ENCODE measurements at regions not wholly inside any gene's neighbourhood (a gene's known extent, or its start where the extent isn't known, plus 50 kb on each side); places are given as distances from the start of the nearest gene placed in this dataset.

DNA sequence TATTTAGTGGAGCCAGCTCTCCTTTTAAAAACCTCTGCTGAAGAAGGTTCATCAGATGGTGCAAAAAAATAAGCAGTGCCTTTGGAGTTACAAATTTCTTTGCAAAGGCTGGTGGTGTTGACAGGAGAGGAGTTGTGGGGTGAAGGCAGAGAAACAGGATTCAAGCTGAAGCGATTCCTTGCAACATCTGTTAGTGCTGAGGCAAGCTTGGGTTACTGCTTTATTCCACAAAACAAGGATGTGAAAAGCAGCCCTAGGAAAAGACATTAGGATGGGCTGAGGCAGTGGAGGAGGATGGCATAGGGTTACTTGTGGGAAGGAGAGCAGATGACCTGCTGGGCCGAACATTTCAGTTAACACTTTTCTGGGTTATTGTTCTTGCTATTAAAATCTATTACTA, 390.7 kb downstream of the DLEU7 start:
- Histone ChIP-seq H3K4me3 (no peak overlapping the region), H3K4me1 (peaks cover 9% of the 10 kb centered on the region), H3K36me3 (replicated peaks in 1 of 2; ENCODE audit: insufficient read depth in 1 of 2, low read depth in 2 of 2) (no peaks in the 10 kb centered on the region), H3K27me3 (no peaks in the 10 kb centered on the region), H3K9me3 (no peaks in the 10 kb centered on the region), H3K27ac (no peak overlapping the region)
- WGBS, 2 donors, result 63 to 69% methylated on average over 2 of the region's 2 CpGs
- DNase-seq (no peak), ATAC-seq (no peak)
- TF ChIP-seq, protein P1, sequence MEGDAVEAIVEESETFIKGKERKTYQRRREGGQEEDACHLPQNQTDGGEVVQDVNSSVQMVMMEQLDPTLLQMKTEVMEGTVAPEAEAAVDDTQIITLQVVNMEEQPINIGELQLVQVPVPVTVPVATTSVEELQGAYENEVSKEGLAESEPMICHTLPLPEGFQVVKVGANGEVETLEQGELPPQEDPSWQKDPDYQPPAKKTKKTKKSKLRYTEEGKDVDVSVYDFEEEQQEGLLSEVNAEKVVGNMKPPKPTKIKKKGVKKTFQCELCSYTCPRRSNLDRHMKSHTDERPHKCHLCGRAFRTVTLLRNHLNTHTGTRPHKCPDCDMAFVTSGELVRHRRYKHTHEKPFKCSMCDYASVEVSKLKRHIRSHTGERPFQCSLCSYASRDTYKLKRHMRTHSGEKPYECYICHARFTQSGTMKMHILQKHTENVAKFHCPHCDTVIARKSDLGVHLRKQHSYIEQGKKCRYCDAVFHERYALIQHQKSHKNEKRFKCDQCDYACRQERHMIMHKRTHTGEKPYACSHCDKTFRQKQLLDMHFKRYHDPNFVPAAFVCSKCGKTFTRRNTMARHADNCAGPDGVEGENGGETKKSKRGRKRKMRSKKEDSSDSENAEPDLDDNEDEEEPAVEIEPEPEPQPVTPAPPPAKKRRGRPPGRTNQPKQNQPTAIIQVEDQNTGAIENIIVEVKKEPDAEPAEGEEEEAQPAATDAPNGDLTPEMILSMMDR (IDR thresholded peaks at IDR 0.05), result no peak
- TF ChIP-seq POLR2A (IDR thresholded peaks at IDR 0.05), result no peak
- intact Hi-C loops (cut with DNase I), result no loop called here

DNA sequence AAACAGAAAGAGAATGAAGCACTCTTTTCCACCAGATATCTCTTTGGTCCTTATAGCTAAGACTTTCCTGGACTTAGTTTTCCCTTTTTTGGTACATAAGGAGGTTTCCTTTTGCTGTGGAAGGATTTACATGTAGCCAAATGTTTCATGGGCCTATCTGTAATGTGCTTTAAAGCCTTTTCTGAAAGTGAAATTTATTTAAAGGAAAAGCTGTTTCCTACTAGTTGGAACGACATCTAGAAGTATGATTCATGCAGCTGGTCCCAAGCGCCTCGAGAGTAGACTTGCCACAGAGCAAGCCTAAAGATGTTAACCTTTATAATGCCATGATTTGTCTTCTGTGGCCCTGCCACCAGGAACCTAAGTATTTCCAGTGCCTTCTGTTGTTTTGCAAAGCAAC, 390.3 kb downstream of the DLEU7 start:
- no peak for ATAC-seq
- no peak for DNase-seq
- 61 to 66% methylated on average over 3 of the region's 3 CpGs for WGBS, 2 donors
- no peaks in the 10 kb centered on the region for H3K36me3 ChIP-seq (replicated peaks in 1 of 2; ENCODE audit: insufficient read depth in 1 of 2, low read depth in 2 of 2)
- no peaks in the 10 kb centered on the region for H3K27me3 ChIP-seq
- H3K9me3 ChIP-seq, result no peaks in the 10 kb centered on the region
- TF ChIP-seq POLR2A (IDR thresholded peaks at IDR 0.05), result no peak
- TF ChIP-seq, protein P1 (IDR thresholded peaks at IDR 0.05), result no peak
- peaks cover 9% of the 10 kb centered on the region for H3K4me1 ChIP-seq
- H3K27ac ChIP-seq, result no peak overlapping the region
- no peak overlapping the region for H3K4me3 ChIP-seq
- intact Hi-C loops (cut with DNase I), result no loop called here

DNA sequence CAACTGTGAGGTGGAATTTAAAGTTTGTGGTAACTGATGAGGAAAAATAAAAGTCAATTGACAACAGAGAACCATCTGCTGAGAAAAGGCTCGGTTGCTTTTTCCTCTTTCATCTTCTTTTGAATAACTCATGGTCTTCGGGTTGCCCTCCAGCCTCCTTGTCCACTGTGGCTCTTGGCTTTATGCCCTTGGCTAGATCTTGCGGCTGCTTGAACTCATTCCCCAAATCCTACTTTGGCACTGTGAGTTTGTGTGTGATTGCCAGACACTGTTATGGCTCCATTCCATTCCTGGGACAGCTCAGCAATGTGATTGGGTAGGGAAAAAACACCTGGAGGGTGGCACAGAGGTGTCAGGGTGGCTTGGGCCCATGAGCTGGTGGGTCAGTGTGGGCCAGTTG, 387.4 kb downstream of the DLEU7 start:
- no peak overlapping the region for H3K4me3 ChIP-seq
- H3K36me3 ChIP-seq (replicated peaks in 1 of 2; ENCODE audit: insufficient read depth in 1 of 2, low read depth in 2 of 2), result no peaks in the 10 kb centered on the region
- no peaks in the 10 kb centered on the region for H3K9me3 ChIP-seq
- H3K27me3 ChIP-seq, result no peaks in the 10 kb centered on the region
- no peak overlapping the region for H3K27ac ChIP-seq
- intact Hi-C loops (cut with DNase I), result no loop called here
- H3K4me1 ChIP-seq, result peaks cover 9% of the 10 kb centered on the region
- ATAC-seq (no peak), DNase-seq (no peak)
- WGBS, 2 donors, result 83 to 89% methylated on average over 3 of the region's 3 CpGs
- no peak for TF ChIP-seq POLR2A (IDR thresholded peaks at IDR 0.05)
- TF ChIP-seq, protein P1 (IDR thresholded peaks at IDR 0.05), result no peak

DNA sequence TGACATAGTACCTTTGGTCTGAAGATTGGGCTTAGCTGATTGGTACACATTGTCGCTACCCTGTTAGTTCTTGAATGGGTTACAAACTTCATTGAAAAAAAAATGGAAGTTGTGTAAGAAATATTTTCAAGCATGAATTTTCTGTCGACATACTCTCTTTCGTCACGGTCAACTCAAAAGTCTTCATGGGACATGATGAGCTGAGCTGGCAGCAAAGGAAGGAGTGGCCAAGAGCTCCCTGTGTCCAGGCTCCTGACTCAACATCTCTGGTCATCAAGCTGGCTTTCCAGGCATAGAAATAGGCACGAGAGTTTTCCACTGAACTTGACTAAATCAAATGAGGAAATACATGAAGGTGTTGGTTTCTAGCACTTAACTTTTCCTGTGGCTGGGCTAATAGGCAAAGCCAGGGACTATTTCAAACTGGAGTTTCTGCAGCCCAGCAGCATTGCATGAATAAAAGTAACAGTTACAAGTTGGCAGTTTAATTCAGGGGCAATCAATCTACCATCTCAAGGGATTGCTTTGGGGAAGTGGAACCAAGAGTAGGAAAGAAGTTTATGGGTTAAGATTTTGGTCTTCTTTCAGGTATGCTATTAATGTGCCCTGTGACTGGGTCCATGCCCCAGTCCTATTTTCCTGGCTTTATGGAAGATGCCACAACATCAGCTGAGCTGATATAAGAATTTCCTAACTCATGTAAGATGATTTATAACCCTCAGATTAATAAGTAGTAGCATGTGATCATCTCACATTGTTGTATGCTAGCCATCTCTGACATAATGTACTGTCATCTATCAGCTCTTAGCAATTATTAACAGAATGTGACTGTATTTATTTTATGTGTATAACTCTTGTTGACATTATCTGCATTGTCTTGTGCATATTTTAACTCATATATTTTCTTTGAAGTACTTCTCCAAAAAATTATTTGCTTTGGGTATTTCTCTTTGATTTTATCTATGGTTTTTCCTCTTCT, 385.8 kb downstream of the DLEU7 start:
- intact Hi-C loops (cut with DNase I), result no loop called here

More for the DNA sequence above, 385.8 kb downstream of the DLEU7 start:
- no peaks in the 10 kb centered on the region for H3K9me3 ChIP-seq
- no peak overlapping the region for H3K27ac ChIP-seq
- ATAC-seq (no peak), DNase-seq (no peak)
- peaks cover 4% of the 10 kb centered on the region for H3K4me1 ChIP-seq
- TF ChIP-seq, protein P1 (IDR thresholded peaks at IDR 0.05), result no peak
- no peak for TF ChIP-seq POLR2A (IDR thresholded peaks at IDR 0.05)
- H3K27me3 ChIP-seq, result no peaks in the 10 kb centered on the region
- H3K36me3 ChIP-seq (replicated peaks in 1 of 2; ENCODE audit: insufficient read depth in 1 of 2, low read depth in 2 of 2), result no peaks in the 10 kb centered on the region
- WGBS, 2 donors, result 79 to 83% methylated on average over 5 of the region's 5 CpGs
- H3K4me3 ChIP-seq, result no peak overlapping the region

Data from body of pancreas (tissue), 4 donors.